Smooth muscle cell (in vitro differentiated cells): ENCODE measurements at regions not wholly inside any gene's neighbourhood (a gene's known extent, or its start where the extent isn't known, plus 50 kb on each side); places are given as distances from the start of the nearest gene placed in this dataset.

Source experiments
- DNase-seq: peaks from one replicate; lab custom pipeline; 2025; ENCODE audit not compliant: unreplicated experiment; lab: John Stamatoyannopoulos, UW
- H2AFZ ChIP-seq: fragments of 200-600 bp; sonication (generic); 2 replicates; pipeline ENCODE4 v1.6.0; 2016; ENCODE audit warnings: antibody characterized with exemption, low read depth, mild to moderate bottlenecking
- H3F3A ChIP-seq: fragments of 200-600 bp; sonication (generic); 2 replicates; pipeline ENCODE4 v1.6.0; 2017; ENCODE audit warnings: antibody characterized with exemption, low read depth
- H3K27ac ChIP-seq: fragments of 200-600 bp; sonication (generic); 2 replicates; pipeline ENCODE4 v1.5.1; 2016; ENCODE audit warnings: low read depth, mild to moderate bottlenecking
- H3K27me3 ChIP-seq: fragments of 200-600 bp; sonication (generic); 2 replicates; pipeline ENCODE4 v1.6.1; 2016; ENCODE audit warnings: low read depth, mild to moderate bottlenecking
- H3K36me3 ChIP-seq: fragments of 200-600 bp; sonication (generic); 2 replicates; pipeline ENCODE4 v1.5.1; 2016; ENCODE audit warnings: low read depth
- H3K4me1 ChIP-seq: fragments of 200-600 bp; sonication (generic); 2 replicates; pipeline ENCODE4 v1.5.1; 2016; ENCODE audit warnings: low read depth
- H3K4me2 ChIP-seq: fragments of 200-600 bp; sonication (generic); 2 replicates; pipeline ENCODE4 v1.6.0; 2016; ENCODE audit warnings: mild to moderate bottlenecking
- H3K4me3 ChIP-seq: fragments of 200-600 bp; sonication (generic); 2 replicates; pipeline ENCODE4 v1.5.1; 2016; ENCODE audit warnings: mild to moderate bottlenecking
- H3K79me2 ChIP-seq: fragments of 200-600 bp; sonication (generic); 2 replicates; pipeline ENCODE4 v1.6.0; 2016; ENCODE audit warnings: low read depth, mild to moderate bottlenecking
- H3K9ac ChIP-seq: fragments of 200-600 bp; sonication (generic); 2 replicates; pipeline ENCODE4 v1.6.0; 2016; ENCODE audit warnings: low read depth
- H3K9me3 ChIP-seq: fragments of 200-600 bp; sonication (generic); replicated peaks from 2 replicates; pipeline ENCODE4 v1.5.1; 2016; ENCODE audit warnings: low read depth
- H4K20me1 ChIP-seq: fragments of 200-600 bp; sonication (generic); 2 replicates; pipeline ENCODE4 v1.6.0; 2016; ENCODE audit warnings: low read depth
- WGBS: methylation state at CpG from one replicate; pipeline ENCODE4 v1.1.7; 2016; ENCODE audit warnings: low lambda C conversion rate; 5-methylcytosine and 5-hydroxymethylcytosine counted together
- TF ChIP-seq, protein P1 (sequence below): fragments of 200-600 bp; sonication (generic); IDR thresholded peaks from 2 replicates; pipeline ENCODE4 v1.5.1; 2017; ENCODE audit warnings: borderline replicate concordance, mild to moderate bottlenecking, antibody characterized with exemption; ENCODE audit not compliant: insufficient read depth, poor library complexity, severe bottlenecking

DNA sequence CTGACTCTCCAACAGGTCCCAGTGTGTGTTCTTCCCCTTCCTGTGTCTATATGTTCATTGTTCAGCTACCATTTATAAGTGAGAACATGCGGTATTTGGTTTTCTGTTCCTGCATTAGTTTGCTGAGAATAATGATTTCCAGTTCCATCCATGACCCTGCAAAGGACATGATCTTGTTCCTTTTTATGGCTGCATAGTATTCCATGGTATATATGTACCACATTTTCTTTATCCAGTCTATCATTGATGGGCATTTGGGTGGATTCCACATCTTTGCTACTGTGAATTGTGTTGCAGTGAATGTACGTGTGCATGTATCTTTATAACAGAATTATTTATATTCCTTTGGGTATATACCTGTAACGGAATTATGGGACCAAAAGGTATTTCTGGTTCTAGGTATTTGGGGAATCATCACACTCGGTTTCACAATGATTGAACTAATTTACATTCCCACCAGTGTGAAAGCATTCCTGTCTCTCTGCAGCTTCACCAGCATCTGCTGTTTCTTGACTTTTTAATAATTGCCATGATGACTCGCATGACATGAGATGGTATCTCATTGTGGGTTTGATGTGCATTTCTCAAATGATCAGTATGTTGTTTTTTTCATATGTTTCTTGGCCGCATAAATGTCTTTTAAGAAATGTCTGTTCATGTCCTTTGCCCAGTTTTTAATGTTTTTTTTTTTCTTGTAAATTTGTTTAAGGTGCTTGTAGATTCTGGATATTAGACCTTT lies 60.2 kb downstream of the LSMEM1 start:
- no peak overlapping the region for H3K9ac ChIP-seq
- H3K9me3 ChIP-seq, result no peaks in the 10 kb centered on the region
- H3K27ac ChIP-seq, result no peak overlapping the region
- no peak overlapping the region for H3K4me2 ChIP-seq
- H2AFZ ChIP-seq, result no peak overlapping the region
- H4K20me1 ChIP-seq, result no peaks in the 10 kb centered on the region
- H3K4me3 ChIP-seq, result no peak overlapping the region
- WGBS, result 88% methylated on average over 6 of the region's 6 CpGs
- DNase-seq, result no peak
- H3K27me3 ChIP-seq, result no peaks in the 10 kb centered on the region
- no peaks in the 10 kb centered on the region for H3F3A ChIP-seq
- H3K79me2 ChIP-seq, result no peaks in the 10 kb centered on the region
- H3K4me1 ChIP-seq, result no peaks in the 10 kb centered on the region
- no peaks in the 10 kb centered on the region for H3K36me3 ChIP-seq
- TF ChIP-seq, protein P1, sequence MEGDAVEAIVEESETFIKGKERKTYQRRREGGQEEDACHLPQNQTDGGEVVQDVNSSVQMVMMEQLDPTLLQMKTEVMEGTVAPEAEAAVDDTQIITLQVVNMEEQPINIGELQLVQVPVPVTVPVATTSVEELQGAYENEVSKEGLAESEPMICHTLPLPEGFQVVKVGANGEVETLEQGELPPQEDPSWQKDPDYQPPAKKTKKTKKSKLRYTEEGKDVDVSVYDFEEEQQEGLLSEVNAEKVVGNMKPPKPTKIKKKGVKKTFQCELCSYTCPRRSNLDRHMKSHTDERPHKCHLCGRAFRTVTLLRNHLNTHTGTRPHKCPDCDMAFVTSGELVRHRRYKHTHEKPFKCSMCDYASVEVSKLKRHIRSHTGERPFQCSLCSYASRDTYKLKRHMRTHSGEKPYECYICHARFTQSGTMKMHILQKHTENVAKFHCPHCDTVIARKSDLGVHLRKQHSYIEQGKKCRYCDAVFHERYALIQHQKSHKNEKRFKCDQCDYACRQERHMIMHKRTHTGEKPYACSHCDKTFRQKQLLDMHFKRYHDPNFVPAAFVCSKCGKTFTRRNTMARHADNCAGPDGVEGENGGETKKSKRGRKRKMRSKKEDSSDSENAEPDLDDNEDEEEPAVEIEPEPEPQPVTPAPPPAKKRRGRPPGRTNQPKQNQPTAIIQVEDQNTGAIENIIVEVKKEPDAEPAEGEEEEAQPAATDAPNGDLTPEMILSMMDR, result no peak

- no peaks in the 10 kb centered on the region for H3K36me3 ChIP-seq
- H3K4me2 ChIP-seq, result no peak overlapping the region
- WGBS, result 89% methylated on average over 25 of the region's 25 CpGs
- H3K79me2 ChIP-seq, result no peaks in the 10 kb centered on the region
- H3K9ac ChIP-seq, result no peak overlapping the region
- no peak overlapping the region for H2AFZ ChIP-seq
- H3K27ac ChIP-seq, result no peak overlapping the region
- DNase-seq, result no peak
- no peaks in the 10 kb centered on the region for H3K9me3 ChIP-seq
- no peaks in the 10 kb centered on the region for H3F3A ChIP-seq
- no peaks in the 10 kb centered on the region for H4K20me1 ChIP-seq
- no peaks in the 10 kb centered on the region for H3K27me3 ChIP-seq
- H3K4me3 ChIP-seq, result no peak overlapping the region
- H3K4me1 ChIP-seq, result no peaks in the 10 kb centered on the region
- TF ChIP-seq, protein P1, result no peak
Measured at GRCh38 chr7:112546723-112547513, 66.1 kb downstream of the LSMEM1 start.

GRCh38 chr7:112547916-112548315 lies 67.1 kb downstream of the LSMEM1 start:
- H3K27me3 ChIP-seq, result no peaks in the 10 kb centered on the region
- TF ChIP-seq, protein P1, result no peak

More at GRCh38 chr7:112547916-112548315, 67.1 kb downstream of the LSMEM1 start:
- no peak overlapping the region for H3K27ac ChIP-seq
- H3K4me2 ChIP-seq, result no peak overlapping the region
- H3K79me2 ChIP-seq, result no peaks in the 10 kb centered on the region
- no peak overlapping the region for H3K4me3 ChIP-seq
- H3K36me3 ChIP-seq, result no peaks in the 10 kb centered on the region
- no peaks in the 10 kb centered on the region for H3F3A ChIP-seq
- H3K9me3 ChIP-seq, result no peaks in the 10 kb centered on the region
- no peak overlapping the region for H3K9ac ChIP-seq
- WGBS, result 72% methylated on average over 2 of the region's 2 CpGs
- no peak overlapping the region for H2AFZ ChIP-seq
- H4K20me1 ChIP-seq, result no peaks in the 10 kb centered on the region
- DNase-seq, result no peak
- H3K4me1 ChIP-seq, result no peaks in the 10 kb centered on the region
